Ectodermal cell (in vitro differentiated cells): ENCODE measurements at regions not wholly inside any gene's neighbourhood (a gene's known extent, or its start where the extent isn't known, plus 50 kb on each side); places are given as distances from the start of the nearest gene placed in this dataset.

Experiments used
- H3K27ac ChIP-seq: 2 replicates; pipeline ENCODE4 v1.7.0; 2013; ENCODE audit warnings: mild to moderate bottlenecking, low read depth, low read length; ENCODE audit not compliant: insufficient read depth, poor library complexity, severe bottlenecking
- H3K27me3 ChIP-seq: 2 replicates; pipeline ENCODE4 v1.7.0; 2013; ENCODE audit warnings: mild to moderate bottlenecking, low read length; ENCODE audit not compliant: insufficient read depth, control insufficient read depth, poor library complexity, severe bottlenecking
- H3K36me3 ChIP-seq: one replicate; pipeline ENCODE4 v1.7.0; 2013; ENCODE audit warnings: low read length; ENCODE audit not compliant: control insufficient read depth, insufficient read depth
- H3K4me1 ChIP-seq: one replicate; pipeline ENCODE4 v1.7.0; 2013; ENCODE audit warnings: low read length; ENCODE audit not compliant: control insufficient read depth, insufficient read depth
- H3K4me3 ChIP-seq: 2 replicates; pipeline ENCODE4 v1.7.0; 2013; ENCODE audit warnings: low read depth, low read length, control low read depth; ENCODE audit not compliant: insufficient read depth
- H3K9me3 ChIP-seq: 2 replicates; pipeline ENCODE4 v1.7.0; 2013; ENCODE audit warnings: mild to moderate bottlenecking, low read length, moderate library complexity; ENCODE audit not compliant: control insufficient read depth
- WGBS, 2 experiments: methylation state at CpG; one replicate each; pipeline ENCODE4 v1.1.7; 2013; ENCODE audit warnings: missing lambda C conversion rate in 2 of 2; 5-methylcytosine and 5-hydroxymethylcytosine counted together

GRCh38 chr20:59412875-59413284, 112.5 kb downstream of the EDN3 start:
- WGBS, 2 experiments, result 51 to 58% methylated on average over 6 of the region's 6 CpGs
- peak overlapping the region; percentile 3 for H3K27ac ChIP-seq

GRCh38 chr20:59413326-59413865, 113.0 kb downstream of the EDN3 start:
- Histone ChIP-seq H3K4me1 (peaks cover 16% of the 10 kb centered on the region), H3K9me3 (no peaks in the 10 kb centered on the region), H3K27ac (no peak overlapping the region), H3K4me3 (no peak overlapping the region), H3K27me3 (no peaks in the 10 kb centered on the region), H3K36me3 (no peaks in the 10 kb centered on the region)
- WGBS, 2 experiments, result 79 to 84% methylated on average over 6 of the region's 6 CpGs

More at GRCh38 chr20:59412875-59413284, 112.5 kb downstream of the EDN3 start:
- no peak overlapping the region for H3K4me3 ChIP-seq
- H3K4me1 ChIP-seq, result peaks cover 16% of the 10 kb centered on the region
- H3K36me3 ChIP-seq, result no peaks in the 10 kb centered on the region
- H3K9me3 ChIP-seq, result no peaks in the 10 kb centered on the region
- no peaks in the 10 kb centered on the region for H3K27me3 ChIP-seq

GRCh38 chr20:59414936-59415623, 114.7 kb downstream of the EDN3 start:
- H3K4me1 ChIP-seq, result peaks cover 16% of the 10 kb centered on the region
- WGBS, 2 experiments, result 95 to 97% methylated on average over 18 of the region's 18 CpGs
- no peaks in the 10 kb centered on the region for H3K9me3 ChIP-seq
- H3K4me3 ChIP-seq, result no peak overlapping the region
- H3K36me3 ChIP-seq, result no peaks in the 10 kb centered on the region
- no peaks in the 10 kb centered on the region for H3K27me3 ChIP-seq
- H3K27ac ChIP-seq, result no peak overlapping the region

- Histone ChIP-seq H3K27me3 (no peaks in the 10 kb centered on the region), H3K4me1 (peaks cover 15% of the 10 kb centered on the region), H3K36me3 (no peaks in the 10 kb centered on the region), H3K9me3 (no peaks in the 10 kb centered on the region), H3K4me3 (no peak overlapping the region), H3K27ac (no peak overlapping the region)
- 92 to 95% methylated on average over 5 of the region's 5 CpGs for WGBS, 2 experiments
Observed at GRCh38 chr20:59416916-59417315, 116.5 kb downstream of the EDN3 start.

GRCh38 chr20:59421089-59421488, 120.7 kb downstream of the EDN3 start:
- H3K4me3 ChIP-seq, result no peak overlapping the region
- no peak overlapping the region for H3K27ac ChIP-seq
- no peaks in the 10 kb centered on the region for H3K9me3 ChIP-seq
- H3K4me1 ChIP-seq, result no peaks in the 10 kb centered on the region
- no peaks in the 10 kb centered on the region for H3K27me3 ChIP-seq
- 90 to 91% methylated on average over 5 of the region's 6 CpGs for WGBS, 2 experiments
- no peaks in the 10 kb centered on the region for H3K36me3 ChIP-seq

- H3K36me3 ChIP-seq, result no peaks in the 10 kb centered on the region
- WGBS, 2 experiments, result 91 to 93% methylated on average over 12 to 13 of the region's 13 CpGs
- H3K27me3 ChIP-seq, result no peaks in the 10 kb centered on the region
- no peak overlapping the region for H3K27ac ChIP-seq
- H3K9me3 ChIP-seq, result no peaks in the 10 kb centered on the region
- H3K4me1 ChIP-seq, result no peaks in the 10 kb centered on the region
- H3K4me3 ChIP-seq, result no peak overlapping the region
Observed at GRCh38 chr20:59421920-59422637, 121.7 kb downstream of the EDN3 start.

GRCh38 chr20:59422872-59423544, 122.6 kb downstream of the EDN3 start:
- H3K27ac ChIP-seq, result no peak overlapping the region
- H3K4me1 ChIP-seq, result no peaks in the 10 kb centered on the region
- H3K36me3 ChIP-seq, result no peaks in the 10 kb centered on the region
- no peaks in the 10 kb centered on the region for H3K27me3 ChIP-seq
- no peak overlapping the region for H3K4me3 ChIP-seq
- H3K9me3 ChIP-seq, result no peaks in the 10 kb centered on the region
- WGBS, 2 experiments, result 87 to 90% methylated on average over 10 of the region's 10 CpGs

- Histone ChIP-seq H3K27me3 (no peaks in the 10 kb centered on the region), H3K27ac (no peak overlapping the region), H3K36me3 (no peaks in the 10 kb centered on the region), H3K4me3 (no peak overlapping the region), H3K4me1 (no peaks in the 10 kb centered on the region), H3K9me3 (no peaks in the 10 kb centered on the region)
- WGBS, 2 experiments, result 94 to 96% methylated on average over 13 of the region's 13 CpGs
Observed at GRCh38 chr20:59424976-59425375, 124.6 kb downstream of the EDN3 start.

GRCh38 chr20:59425572-59425971, 125.2 kb downstream of the EDN3 start:
- 94 to 96% methylated on average over 5 of the region's 5 CpGs for WGBS, 2 experiments

GRCh38 chr20:59428006-59428405, 127.6 kb downstream of the EDN3 start:
- Histone ChIP-seq H3K27me3 (no peaks in the 10 kb centered on the region), H3K9me3 (no peaks in the 10 kb centered on the region), H3K36me3 (no peaks in the 10 kb centered on the region), H3K4me1 (no peaks in the 10 kb centered on the region), H3K4me3 (no peak overlapping the region), H3K27ac (no peak overlapping the region)

More at GRCh38 chr20:59425572-59425971, 125.2 kb downstream of the EDN3 start:
- Histone ChIP-seq H3K4me3 (no peak overlapping the region), H3K27me3 (no peaks in the 10 kb centered on the region), H3K4me1 (no peaks in the 10 kb centered on the region), H3K9me3 (no peaks in the 10 kb centered on the region), H3K27ac (no peak overlapping the region), H3K36me3 (no peaks in the 10 kb centered on the region)
